SU-DHL-6 (cell line): ENCODE measurements at regions not wholly inside any gene's neighbourhood (a gene's known extent, or its start where the extent isn't known, plus 50 kb on each side); places are given as distances from the start of the nearest gene placed in this dataset.

ENCODE experiments used
- H2AFZ ChIP-seq: fragments of 200-600 bp; sonication (generic); 2 replicates; pipeline ENCODE4 v1.6.1; 2014; ENCODE audit warnings: low read depth, mild to moderate bottlenecking, moderate library complexity, mixed read lengths, antibody characterized with exemption, low read length; ENCODE audit not compliant: severe bottlenecking
- H3F3A ChIP-seq: fragments of 200-600 bp; shearing (Covaris generic); 2 replicates; pipeline ENCODE4 v1.6.0; 2016; ENCODE audit warnings: antibody characterized with exemption, mild to moderate bottlenecking; ENCODE audit not compliant: insufficient read depth
- H3K27ac ChIP-seq: fragments of 200-600 bp; sonication (generic); 2 replicates; pipeline ENCODE4 v1.5.1; 2016; ENCODE audit warnings: low read depth, mild to moderate bottlenecking, low read length, moderate library complexity, mixed read lengths
- H3K27me3 ChIP-seq: fragments of 200-600 bp; sonication (generic), shearing (Covaris generic); 2 replicates; pipeline ENCODE4 v1.6.0; 2014; ENCODE audit warnings: mild to moderate bottlenecking, low read length
- H3K36me3 ChIP-seq: fragments of 200-600 bp; sonication (generic); 2 replicates; pipeline ENCODE4 v1.6.1; 2014; ENCODE audit warnings: mild to moderate bottlenecking, low read length, mixed read lengths
- H3K4me2 ChIP-seq: fragments of 300-600, 200-600 bp; shearing (Covaris generic), sonication (generic); 2 replicates; pipeline ENCODE4 v1.6.0; 2014; ENCODE audit warnings: low read length, low read depth, mild to moderate bottlenecking; ENCODE audit not compliant: poor library complexity, severe bottlenecking
- H3K4me3 ChIP-seq: fragments of 200-600 bp; sonication (generic); 2 replicates; pipeline ENCODE4 v1.5.1; 2014; ENCODE audit warnings: antibody characterized with exemption, low read length, mild to moderate bottlenecking, mixed read lengths; ENCODE audit not compliant: insufficient read depth, poor library complexity, severe bottlenecking
- H3K79me2 ChIP-seq: fragments of 200-600 bp; sonication (generic); 2 replicates; pipeline ENCODE4 v1.6.1; 2014; ENCODE audit warnings: mild to moderate bottlenecking, low read length, moderate library complexity; ENCODE audit not compliant: insufficient read depth
- H3K9ac ChIP-seq: fragments of 200-600 bp; sonication (generic); 2 replicates; pipeline ENCODE4 v1.7.0; 2014; ENCODE audit warnings: mild to moderate bottlenecking, low read length
- H3K9me2 ChIP-seq: fragments of 200-600 bp; sonication (generic); replicated peaks from 2 replicates; pipeline ENCODE4 v1.6.1; 2014; ENCODE audit warnings: low read length; ENCODE audit not compliant: insufficient read depth
- H3K9me3 ChIP-seq: fragments of 200-600 bp; sonication (generic); 2 replicates; pipeline ENCODE4 v1.6.1; 2014; ENCODE audit warnings: low read length, mixed read lengths; ENCODE audit not compliant: insufficient read depth
- H4K20me1 ChIP-seq: fragments of 200-600 bp; sonication (generic); 2 replicates; pipeline ENCODE4 v1.6.1; 2014; ENCODE audit warnings: low read depth, mild to moderate bottlenecking, antibody characterized with exemption, low read length, moderate library complexity, mixed read lengths
- CTCF ChIP-seq: fragments of 200-600 bp; sonication (generic); IDR thresholded peaks from one replicate; pipeline ENCODE4 v1.5.1; 2017; ENCODE audit warnings: antibody characterized with exemption, mild to moderate bottlenecking, low read length, moderate library complexity; ENCODE audit not compliant: insufficient read depth, poor library complexity, severe bottlenecking
- EZH2phosphoT487 ChIP-seq: fragments of 200-600 bp; sonication (generic), shearing (Covaris generic); conservative IDR thresholded peaks from 2 replicates; pipeline ENCODE4 v1.6.1; 2018; ENCODE audit warnings: mild to moderate bottlenecking, antibody characterized with exemption, low read length, moderate library complexity, mixed read lengths

- no peaks in the 10 kb centered on the region for H3K79me2 ChIP-seq
- TF ChIP-seq CTCF (no peak), EZH2phosphoT487 (no peak)
- no peaks in the 10 kb centered on the region for H3K9me2 ChIP-seq
- no peak overlapping the region for H2AFZ ChIP-seq
- no peaks in the 10 kb centered on the region for H4K20me1 ChIP-seq
- no peaks in the 10 kb centered on the region for H3K36me3 ChIP-seq
- no peak overlapping the region for H3K4me2 ChIP-seq
- no peak overlapping the region for H3K9ac ChIP-seq
- H3F3A ChIP-seq: no peaks in the 10 kb centered on the region
- H3K27me3 ChIP-seq: no peaks in the 10 kb centered on the region
- H3K4me3 ChIP-seq: no peak overlapping the region
- no peaks in the 10 kb centered on the region for H3K9me3 ChIP-seq
- H3K27ac ChIP-seq: no peak overlapping the region
Measured at GRCh38 chr5:32942225-32942989, 231.3 kb downstream of the NPR3 start.

- H3K79me2 ChIP-seq: no peaks in the 10 kb centered on the region
- H3K27ac ChIP-seq: no peak overlapping the region
- H3K36me3 ChIP-seq: no peaks in the 10 kb centered on the region
- H4K20me1 ChIP-seq: no peaks in the 10 kb centered on the region
- H3F3A ChIP-seq: no peaks in the 10 kb centered on the region
- H3K4me3 ChIP-seq: no peak overlapping the region
- no peak overlapping the region for H3K9ac ChIP-seq
- H2AFZ ChIP-seq: no peak overlapping the region
- H3K4me2 ChIP-seq: no peak overlapping the region
- no peak for TF ChIP-seq EZH2phosphoT487
- TF ChIP-seq CTCF: no peak
- no peaks in the 10 kb centered on the region for H3K27me3 ChIP-seq
- H3K9me3 ChIP-seq: no peaks in the 10 kb centered on the region
- no peaks in the 10 kb centered on the region for H3K9me2 ChIP-seq
Measured at GRCh38 chr5:32949286-32949970, 238.3 kb downstream of the NPR3 start.

- no peak for TF ChIP-seq EZH2phosphoT487
- no peak for TF ChIP-seq CTCF
- Histone ChIP-seq H2AFZ (no peak overlapping the region), H3K36me3 (no peaks in the 10 kb centered on the region), H3K4me3 (no peak overlapping the region), H3K4me2 (no peak overlapping the region), H3K9me2 (no peaks in the 10 kb centered on the region), H3K79me2 (no peaks in the 10 kb centered on the region), H4K20me1 (no peaks in the 10 kb centered on the region), H3K9me3 (no peaks in the 10 kb centered on the region), H3K27ac (no peak overlapping the region), H3K9ac (no peak overlapping the region), H3K27me3 (no peaks in the 10 kb centered on the region), H3F3A (no peaks in the 10 kb centered on the region)
Measured at GRCh38 chr5:32951003-32951402, 239.9 kb downstream of the NPR3 start.
